ENCODE measurements at regions not wholly inside any gene's neighbourhood (a gene's known extent, or its start where the extent isn't known, plus 50 kb on each side); places are given as distances from the start of the nearest gene placed in this dataset.

GRCh38 chr15:92781925-92782453, 118.1 kb upstream of the CHD2 start:
- Histone ChIP-seq H3K4me3 (ENCODE audit: insufficient read depth, low read depth, low read length) (no peak overlapping the region), H3K9me3 (ENCODE audit: control insufficient read depth, insufficient read depth, low read length) (peaks cover 7% of the 10 kb centered on the region), H4K20me1 (ENCODE audit: insufficient read depth, low read length) (no peaks in the 10 kb centered on the region), H3K14ac (replicated peaks; ENCODE audit: low read depth, low read length) (no peak overlapping the region), H3K9me1 (ENCODE audit: insufficient read depth, low read length) (no peaks in the 10 kb centered on the region), H3K4me1 (ENCODE audit: control insufficient read depth, insufficient read depth, low read length) (no peaks in the 10 kb centered on the region), H4K5ac (ENCODE audit: low read depth, low read length) (no peak overlapping the region), H2BK5ac (ENCODE audit: low read depth, low read length, poor library complexity, severe bottlenecking) (no peak overlapping the region), H3K9ac (ENCODE audit: low read depth, low read length) (no peak overlapping the region), H2BK15ac (ENCODE audit: low read depth, low read length) (no peak overlapping the region), H3K18ac (ENCODE audit: low read depth, low read length) (no peak overlapping the region), H3K23ac (ENCODE audit: low read depth, low read length) (no peak overlapping the region), H3K4ac (ENCODE audit: low read depth, low read length) (no peak overlapping the region), H2BK120ac (ENCODE audit: low read depth, low read length) (no peak overlapping the region), H2AK5ac (ENCODE audit: low read depth, low read length) (no peak overlapping the region), H2BK20ac (ENCODE audit: low read depth, low read length) (no peak overlapping the region), H3K36me3 (ENCODE audit: control insufficient read depth, insufficient read depth, low read length) (no peaks in the 10 kb centered on the region), H3K27ac (ENCODE audit: insufficient read depth, low read length) (no peak overlapping the region), H2AFZ (replicated peaks; ENCODE audit: low read length, poor library complexity) (no peak overlapping the region), H3K4me2 (ENCODE audit: low read depth, low read length) (no peak overlapping the region), H4K91ac (ENCODE audit: insufficient read depth, low read depth, low read length) (no peak overlapping the region), H3K56ac (ENCODE audit: extremely low read depth, insufficient read depth, low read length) (no peak overlapping the region), H4K8ac (ENCODE audit: low read depth in 2 of 2, low read length in 2 of 2) (no peak overlapping the region), H2AK9ac (replicated peaks; ENCODE audit: low read depth, low read length, poor library complexity) (no peak overlapping the region), H3K79me1 (ENCODE audit: low read depth in 1 of 2, low read length in 2 of 2) (no peaks in the 10 kb centered on the region), H3K27me3 (ENCODE audit: control insufficient read depth, insufficient read depth, low read length) (no peaks in the 10 kb centered on the region)
- ATAC-seq (ENCODE audit: low read depth) (no peak), DNase-seq (no peak)
- ChIA-PET CTCF (no interaction called here), POLR2A (ENCODE audit: unreplicated experiment) (no interaction called here)
- no CpG with 5 or more reads among the region's 4 CpGs for WGBS, 2 experiments (ENCODE audit: extremely low coverage in 2 of 2, insufficient read length in 1 of 2)
- dilution Hi-C loops (cut with HindIII; ENCODE audit: low sequenced_read_pairs, unreplicated experiment) = no loop called here
- in situ Hi-C loops (cut with MboI; ENCODE audit: low sequenced_read_pairs) = loop anchor here (25.0 kb wide), 1 partner anchor 1330 kb away; no protein-coding TSS in a partner anchor
- intact Hi-C loops (cut with micrococcal nuclease) = no loop called here
- no peak for TF ChIP-seq NFE2L2 (IDR thresholded peaks at IDR 0.05; ENCODE audit: low read depth, low read length)
- TF ChIP-seq CTCF (conservative IDR thresholded peaks at IDR 0.05; ENCODE audit: low read depth, low read length) = no peak
- TF ChIP-seq FOS (IDR thresholded peaks at IDR 0.05; ENCODE audit: low read depth, low read length) = no peak
- TF ChIP-seq POLR2A (IDR thresholded peaks at IDR 0.05; ENCODE audit: low read depth, low read length) = no peak
- TF ChIP-seq RAD21 (IDR thresholded peaks at IDR 0.05; ENCODE audit: low read length) = no peak
- TF ChIP-seq RFX5 (IDR thresholded peaks at IDR 0.05; ENCODE audit: low read depth, low read length) = no peak
- TF ChIP-seq MAZ (IDR thresholded peaks at IDR 0.05; ENCODE audit: borderline replicate concordance, low read depth, low read length) = no peak
- TF ChIP-seq RCOR1 (IDR thresholded peaks at IDR 0.05; ENCODE audit: insufficient replicate concordance, low read length) = no peak
- TF ChIP-seq CEBPB (IDR thresholded peaks at IDR 0.05; ENCODE audit: low read depth, low read length) = no peak
- TF ChIP-seq ELK1 (IDR thresholded peaks at IDR 0.05; ENCODE audit: borderline replicate concordance, low read depth, low read length) = no peak
- BruUV-seq (replicated peaks) = no TSS peak
